ENCODE measurements at regions not wholly inside any gene's neighbourhood (a gene's known extent, or its start where the extent isn't known, plus 50 kb on each side); places are given as distances from the start of the nearest gene placed in this dataset.

GRCh38 chr16:72243621-72244020 lies 71.7 kb upstream of the PMFBP1 start:
- no peak overlapping the region for H3K27ac ChIP-seq (ENCODE audit: low read depth in 1 of 2, low read length in 2 of 2)
- intact Hi-C loops (cut with DNase I) = loop anchor here (2.0 to 10.0 kb wide), 3 partner anchors 71 to 224 kb away; no protein-coding TSS in a partner anchor
- no peak overlapping the region for H3K4me3 ChIP-seq (ENCODE audit: low read length in 2 of 2)
- H3K36me3 ChIP-seq (ENCODE audit: control insufficient read depth in 1 of 2, insufficient read depth in 2 of 2, low read length in 1 of 2) = no peaks in the 10 kb centered on the region
- H3K27me3 ChIP-seq (ENCODE audit: control insufficient read depth in 1 of 2, insufficient read depth in 2 of 2, low read length in 1 of 2) = peaks cover 0 to 1% of the 10 kb centered on the region in 2 donors
- 74 to 79% methylated on average over 5 of the region's 5 CpGs for WGBS, 2 donors
- H3K4me1 ChIP-seq (ENCODE audit: control insufficient read depth in 1 of 2, insufficient read depth in 2 of 2, low read length in 2 of 2) = no peaks in the 10 kb centered on the region
- no peaks in the 10 kb centered on the region for H3K9me3 ChIP-seq (ENCODE audit: control insufficient read depth, low read length)
- no peak for DNase-seq
- ATAC-seq (ENCODE audit: low FRiP score) = no peak

GRCh38 chr16:72242757-72243156 lies 70.8 kb upstream of the PMFBP1 start:
- no peak for ATAC-seq (ENCODE audit: low FRiP score)
- Histone ChIP-seq H3K4me1 (ENCODE audit: control insufficient read depth in 1 of 2, insufficient read depth in 2 of 2, low read length in 2 of 2) (no peaks in the 10 kb centered on the region), H3K27me3 (ENCODE audit: control insufficient read depth in 1 of 2, insufficient read depth in 2 of 2, low read length in 1 of 2) (peaks cover 0 to 1% of the 10 kb centered on the region in 2 donors), H3K9me3 (ENCODE audit: control insufficient read depth, low read length) (no peaks in the 10 kb centered on the region), H3K4me3 (ENCODE audit: low read length in 2 of 2) (no peak overlapping the region), H3K27ac (ENCODE audit: low read depth in 1 of 2, low read length in 2 of 2) (no peak overlapping the region), H3K36me3 (ENCODE audit: control insufficient read depth in 1 of 2, insufficient read depth in 2 of 2, low read length in 1 of 2) (no peaks in the 10 kb centered on the region)
- no peak for DNase-seq
- intact Hi-C loops (cut with DNase I) = loop anchor here (2.0 to 10.0 kb wide), 3 partner anchors 72 to 225 kb away; no protein-coding TSS in a partner anchor
- 82 to 84% methylated on average over 4 of the region's 4 CpGs for WGBS, 2 donors

- H3K9me3 ChIP-seq (ENCODE audit: control insufficient read depth, low read length) = no peaks in the 10 kb centered on the region
- no peak overlapping the region for H3K27ac ChIP-seq (ENCODE audit: low read depth in 1 of 2, low read length in 2 of 2)
- intact Hi-C loops (cut with DNase I) = loop anchor here (2.0 to 10.0 kb wide), 3 partner anchors 73 to 225 kb away; no protein-coding TSS in a partner anchor
- H3K27me3 ChIP-seq (ENCODE audit: control insufficient read depth in 1 of 2, insufficient read depth in 2 of 2, low read length in 1 of 2) = peaks cover 0 to 1% of the 10 kb centered on the region in 2 donors
- no peak overlapping the region for H3K4me3 ChIP-seq (ENCODE audit: low read length in 2 of 2)
- WGBS, 2 donors = 34 to 35% methylated on average over 7 of the region's 7 CpGs
- ATAC-seq (ENCODE audit: low FRiP score) (no peak), DNase-seq (no peak)
- H3K4me1 ChIP-seq (ENCODE audit: control insufficient read depth in 1 of 2, insufficient read depth in 2 of 2, low read length in 2 of 2) = no peaks in the 10 kb centered on the region
- no peaks in the 10 kb centered on the region for H3K36me3 ChIP-seq (ENCODE audit: control insufficient read depth in 1 of 2, insufficient read depth in 2 of 2, low read length in 1 of 2)
These were observed 70.0 kb upstream of the PMFBP1 start for GRCh38 chr16:72241930-72242329.

GRCh38 chr16:72241008-72241407 lies 69.1 kb upstream of the PMFBP1 start:
- no peaks in the 10 kb centered on the region for H3K9me3 ChIP-seq (ENCODE audit: control insufficient read depth, low read length)
- no peak overlapping the region for H3K4me3 ChIP-seq (ENCODE audit: low read length in 2 of 2)
- no peaks in the 10 kb centered on the region for H3K36me3 ChIP-seq (ENCODE audit: control insufficient read depth in 1 of 2, insufficient read depth in 2 of 2, low read length in 1 of 2)
- ATAC-seq (ENCODE audit: low FRiP score) = no peak
- peaks cover 0 to 1% of the 10 kb centered on the region in 2 donors for H3K27me3 ChIP-seq (ENCODE audit: control insufficient read depth in 1 of 2, insufficient read depth in 2 of 2, low read length in 1 of 2)
- no peak for DNase-seq
- H3K4me1 ChIP-seq (ENCODE audit: control insufficient read depth in 1 of 2, insufficient read depth in 2 of 2, low read length in 2 of 2) = no peaks in the 10 kb centered on the region
- intact Hi-C loops (cut with DNase I) = loop anchor here (5.0 to 10.0 kb wide), 2 partner anchors 74 to 226 kb away; no protein-coding TSS in a partner anchor
- 6 to 12% methylated on average over 1 of the region's 1 CpG for WGBS, 2 donors
- no peak overlapping the region for H3K27ac ChIP-seq (ENCODE audit: low read depth in 1 of 2, low read length in 2 of 2)

- Histone ChIP-seq H3K27ac (ENCODE audit: low read depth in 1 of 2, low read length in 2 of 2) (no peak overlapping the region), H3K27me3 (ENCODE audit: control insufficient read depth in 1 of 2, insufficient read depth in 2 of 2, low read length in 1 of 2) (peaks cover 0 to 1% of the 10 kb centered on the region in 2 donors), H3K4me3 (ENCODE audit: low read length in 2 of 2) (no peak overlapping the region), H3K4me1 (ENCODE audit: control insufficient read depth in 1 of 2, insufficient read depth in 2 of 2, low read length in 2 of 2) (no peaks in the 10 kb centered on the region), H3K9me3 (ENCODE audit: control insufficient read depth, low read length) (no peaks in the 10 kb centered on the region), H3K36me3 (ENCODE audit: control insufficient read depth in 1 of 2, insufficient read depth in 2 of 2, low read length in 1 of 2) (no peaks in the 10 kb centered on the region)
- intact Hi-C loops (cut with DNase I) = loop anchor here (5.0 to 10.0 kb wide), 2 partner anchors 74 to 227 kb away; no protein-coding TSS in a partner anchor
- ATAC-seq (ENCODE audit: low FRiP score) = no peak
- WGBS, 2 donors = 74 to 83% methylated on average over 2 of the region's 2 CpGs
- no peak for DNase-seq
These were observed 68.5 kb upstream of the PMFBP1 start for GRCh38 chr16:72240466-72240865.

GRCh38 chr16:72236866-72237265 lies 64.9 kb upstream of the PMFBP1 start:
- intact Hi-C loops (cut with DNase I) = no loop called here
- no peak overlapping the region for H3K4me3 ChIP-seq (ENCODE audit: low read length in 2 of 2)
- H3K9me3 ChIP-seq (ENCODE audit: control insufficient read depth, low read length) = no peaks in the 10 kb centered on the region
- H3K36me3 ChIP-seq (ENCODE audit: control insufficient read depth in 1 of 2, insufficient read depth in 2 of 2, low read length in 1 of 2) = no peaks in the 10 kb centered on the region
- DNase-seq (no peak), ATAC-seq (ENCODE audit: low FRiP score) (no peak)
- H3K4me1 ChIP-seq (ENCODE audit: control insufficient read depth in 1 of 2, insufficient read depth in 2 of 2, low read length in 2 of 2) = no peaks in the 10 kb centered on the region
- peaks cover 0 to 1% of the 10 kb centered on the region in 2 donors for H3K27me3 ChIP-seq (ENCODE audit: control insufficient read depth in 1 of 2, insufficient read depth in 2 of 2, low read length in 1 of 2)
- no peak overlapping the region for H3K27ac ChIP-seq (ENCODE audit: low read depth in 1 of 2, low read length in 2 of 2)
- WGBS, 2 donors = 70 to 75% methylated on average over 2 of the region's 2 CpGs

GRCh38 chr16:72234387-72234786 lies 62.4 kb upstream of the PMFBP1 start:
- no peaks in the 10 kb centered on the region for H3K9me3 ChIP-seq (ENCODE audit: control insufficient read depth, low read length)

GRCh38 chr16:72228014-72228413 lies 56.1 kb upstream of the PMFBP1 start:
- intact Hi-C loops (cut with DNase I) = no loop called here
- H3K4me3 ChIP-seq (ENCODE audit: low read length in 2 of 2) = no peak overlapping the region
- H3K27me3 ChIP-seq (ENCODE audit: control insufficient read depth in 1 of 2, insufficient read depth in 2 of 2, low read length in 1 of 2) = no peaks in the 10 kb centered on the region
- no peaks in the 10 kb centered on the region for H3K4me1 ChIP-seq (ENCODE audit: control insufficient read depth in 1 of 2, insufficient read depth in 2 of 2, low read length in 2 of 2)
- H3K9me3 ChIP-seq (ENCODE audit: control insufficient read depth, low read length) = no peaks in the 10 kb centered on the region
- DNase-seq = no peak
- H3K36me3 ChIP-seq (ENCODE audit: control insufficient read depth in 1 of 2, insufficient read depth in 2 of 2, low read length in 1 of 2) = no peaks in the 10 kb centered on the region
- ATAC-seq (ENCODE audit: low FRiP score) = no peak
- no peak overlapping the region for H3K27ac ChIP-seq (ENCODE audit: low read depth in 1 of 2, low read length in 2 of 2)
- WGBS, 2 donors = 57 to 61% methylated on average over 8 of the region's 8 CpGs

More at GRCh38 chr16:72234387-72234786, 62.4 kb upstream of the PMFBP1 start:
- intact Hi-C loops (cut with DNase I) = loop anchor here in 1 of 2 donors (1.0 kb wide), 1 partner anchor 11 kb away; no protein-coding TSS in a partner anchor
- WGBS, 2 donors = 78 to 83% methylated on average over 5 of the region's 5 CpGs
- ATAC-seq (ENCODE audit: low FRiP score) (no peak), DNase-seq (no peak)
- H3K36me3 ChIP-seq (ENCODE audit: control insufficient read depth in 1 of 2, insufficient read depth in 2 of 2, low read length in 1 of 2) = no peaks in the 10 kb centered on the region
- H3K27me3 ChIP-seq (ENCODE audit: control insufficient read depth in 1 of 2, insufficient read depth in 2 of 2, low read length in 1 of 2) = no peaks in the 10 kb centered on the region
- H3K27ac ChIP-seq (ENCODE audit: low read depth in 1 of 2, low read length in 2 of 2) = no peak overlapping the region
- H3K4me1 ChIP-seq (ENCODE audit: control insufficient read depth in 1 of 2, insufficient read depth in 2 of 2, low read length in 2 of 2) = no peaks in the 10 kb centered on the region
- no peak overlapping the region for H3K4me3 ChIP-seq (ENCODE audit: low read length in 2 of 2)

- no peaks in the 10 kb centered on the region for H3K36me3 ChIP-seq (ENCODE audit: control insufficient read depth in 1 of 2, insufficient read depth in 2 of 2, low read length in 1 of 2)
- H3K4me1 ChIP-seq (ENCODE audit: control insufficient read depth in 1 of 2, insufficient read depth in 2 of 2, low read length in 2 of 2) = no peaks in the 10 kb centered on the region
- 73 to 82% methylated on average over 3 of the region's 3 CpGs for WGBS, 2 donors
- no peak for DNase-seq
- intact Hi-C loops (cut with DNase I) = no loop called here
- peaks cover 2% of the 10 kb centered on the region for H3K9me3 ChIP-seq (ENCODE audit: control insufficient read depth, low read length)
- no peak overlapping the region for H3K4me3 ChIP-seq (ENCODE audit: low read length in 2 of 2)
- no peaks in the 10 kb centered on the region for H3K27me3 ChIP-seq (ENCODE audit: control insufficient read depth in 1 of 2, insufficient read depth in 2 of 2, low read length in 1 of 2)
- ATAC-seq (ENCODE audit: low FRiP score) = no peak
- no peak overlapping the region for H3K27ac ChIP-seq (ENCODE audit: low read depth in 1 of 2, low read length in 2 of 2)
These were observed 54.2 kb upstream of the PMFBP1 start for GRCh38 chr16:72226136-72226535.

All from aorta (tissue), 5 donors.